ENCODE measurements at regions not wholly inside any gene's neighbourhood (a gene's known extent, or its start where the extent isn't known, plus 50 kb on each side); places are given as distances from the start of the nearest gene placed in this dataset.

- no peak for DNase-seq
These were observed 87.8 kb downstream of the PMP22 start for GRCh38 chr17:15177343-15177742.

- DNase-seq, result no peak
These were observed 89.8 kb downstream of the PMP22 start for GRCh38 chr17:15175356-15175755.

DNA sequence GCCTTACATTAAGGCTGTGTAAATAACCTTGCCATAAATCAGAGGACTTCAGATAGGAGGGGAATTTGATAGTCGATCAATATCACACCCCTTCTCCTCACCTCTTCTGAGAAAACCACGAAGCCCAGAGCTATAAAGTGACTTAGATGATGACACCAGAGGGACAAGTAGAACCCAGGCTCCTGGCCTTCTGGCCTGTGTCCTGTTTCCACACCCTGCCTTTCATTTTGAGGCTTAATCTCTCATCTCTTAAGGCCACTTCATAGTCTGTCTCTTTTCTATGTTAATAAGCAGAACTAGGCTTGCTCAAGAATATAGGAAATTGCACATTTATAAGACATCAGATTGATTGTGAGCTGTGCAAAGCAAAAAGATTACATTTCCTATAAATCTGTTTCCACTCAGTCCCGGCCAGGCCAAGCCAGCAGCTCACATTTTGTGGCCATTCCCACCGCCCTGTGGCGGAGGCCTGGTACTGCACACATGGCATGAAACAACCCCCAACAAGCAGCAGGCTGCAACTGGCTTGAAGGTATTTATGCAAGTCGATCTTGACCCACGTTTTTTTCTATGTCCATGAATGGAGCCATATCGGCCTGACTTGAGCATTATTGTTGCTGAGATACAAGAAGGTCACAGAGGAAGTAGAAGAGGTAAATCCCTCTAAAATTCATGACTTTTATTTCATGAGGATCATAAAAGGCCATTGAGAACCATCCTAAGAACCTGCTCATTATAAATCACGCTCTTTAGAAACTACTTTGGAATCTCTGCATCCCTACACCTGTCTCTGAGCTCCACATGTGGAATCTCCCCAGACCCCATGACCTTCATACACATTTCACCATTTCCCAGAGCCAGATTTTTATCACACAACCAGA lies 93.7 kb downstream of the PMP22 start:
- DNase-seq, result peak; percentile 5

- no peak for DNase-seq
These were observed 95.5 kb downstream of the PMP22 start for GRCh38 chr17:15169676-15170075.

- DNase-seq, result no peak
These were observed 96.7 kb downstream of the PMP22 start for GRCh38 chr17:15168379-15168778.

GRCh38 chr17:15161395-15161794 lies 103.7 kb downstream of the PMP22 start:
- DNase-seq, result no peak

DNA sequence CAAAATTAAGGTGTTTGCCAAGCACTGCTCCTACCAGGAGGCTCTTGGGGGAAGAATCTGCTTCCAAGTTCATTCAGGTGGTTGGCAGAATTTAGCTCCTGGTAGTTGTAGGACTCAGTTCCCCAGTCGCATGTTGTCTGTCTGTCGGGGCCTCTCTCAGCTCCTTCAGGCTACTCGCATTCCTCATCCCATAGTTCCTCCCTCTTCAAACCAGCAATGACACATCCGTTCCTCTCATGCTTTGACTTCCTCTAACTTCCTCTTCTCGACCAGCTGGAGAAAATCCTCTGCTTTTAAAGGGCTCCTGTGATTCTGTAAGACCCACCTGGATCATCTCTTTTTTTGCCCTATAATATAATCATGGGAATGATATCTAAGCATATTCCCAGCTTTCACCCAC lies 108.1 kb downstream of the PMP22 start:
- no peak for DNase-seq

GRCh38 chr17:15154618-15155017 lies 110.5 kb downstream of the PMP22 start:
- DNase-seq, result no peak

- DNase-seq, result no peak
These were observed 119.5 kb downstream of the PMP22 start for GRCh38 chr17:15145621-15146020.

GRCh38 chr17:15143524-15143923 lies 121.6 kb downstream of the PMP22 start:
- DNase-seq, result no peak

DNA sequence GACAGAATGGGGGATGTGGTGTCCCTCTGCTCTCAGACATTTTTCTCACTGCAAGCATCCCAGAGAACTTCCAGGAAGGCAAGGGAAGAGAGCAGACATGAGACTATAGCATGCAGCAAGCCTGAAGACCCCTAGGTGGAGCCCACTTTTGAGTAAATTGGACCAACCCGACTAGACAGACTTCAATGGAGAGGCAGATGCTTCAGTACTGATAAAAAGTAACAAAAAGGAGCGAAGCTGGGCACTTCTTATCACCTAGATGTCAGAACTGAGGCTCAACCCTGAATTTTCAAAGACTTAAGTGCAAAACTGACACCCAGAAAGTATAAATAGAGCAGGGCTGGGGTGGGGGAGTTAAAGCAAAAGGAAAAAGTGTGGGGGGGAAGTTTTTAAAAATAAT lies 130.8 kb downstream of the PMP22 start:
- DNase-seq, result no peak

GRCh38 chr17:15133826-15134225 lies 131.3 kb downstream of the PMP22 start:
- DNase-seq, result no peak

GRCh38 chr17:15133143-15133542 lies 132.0 kb downstream of the PMP22 start:
- DNase-seq, result no peak

DNA sequence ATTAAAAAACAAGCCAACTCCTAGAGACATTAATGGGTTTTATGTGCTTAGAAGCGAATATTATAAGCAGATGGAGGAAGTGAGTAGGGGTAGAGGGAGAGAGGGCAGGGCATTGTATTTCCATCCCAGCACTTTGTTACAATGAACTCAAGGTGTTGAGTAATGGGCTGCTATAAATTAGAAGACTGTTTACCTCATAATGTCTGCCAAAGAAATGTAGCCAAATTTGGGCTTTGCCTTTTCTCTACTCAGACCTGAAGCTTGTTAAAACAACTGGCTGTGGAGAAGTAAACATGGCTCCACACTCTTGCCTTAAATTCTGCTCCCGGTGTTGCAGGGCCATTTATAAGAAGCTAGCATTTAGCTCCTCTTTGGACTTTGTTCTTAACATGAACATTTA lies 134.7 kb downstream of the PMP22 start:
- DNase-seq, result no peak

DNA sequence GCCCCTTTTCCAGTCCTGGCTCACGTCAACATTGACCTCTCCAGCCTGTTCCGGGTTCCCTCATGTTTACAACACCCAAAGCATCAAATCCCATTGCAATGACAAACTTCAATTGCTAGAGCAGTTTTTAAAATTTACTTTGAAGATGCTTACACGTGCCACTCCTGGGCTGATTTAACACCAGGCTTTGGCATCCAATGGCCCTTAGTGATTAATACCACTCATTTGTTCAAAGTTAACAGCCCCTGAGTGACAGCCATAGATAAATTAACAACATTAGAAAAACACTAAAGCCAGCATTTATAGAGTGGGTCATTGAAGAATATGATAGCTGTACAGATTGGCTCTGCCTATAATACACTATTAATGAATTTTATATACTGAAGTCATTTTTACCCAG lies 135.1 kb downstream of the PMP22 start:
- DNase-seq, result no peak

DNA sequence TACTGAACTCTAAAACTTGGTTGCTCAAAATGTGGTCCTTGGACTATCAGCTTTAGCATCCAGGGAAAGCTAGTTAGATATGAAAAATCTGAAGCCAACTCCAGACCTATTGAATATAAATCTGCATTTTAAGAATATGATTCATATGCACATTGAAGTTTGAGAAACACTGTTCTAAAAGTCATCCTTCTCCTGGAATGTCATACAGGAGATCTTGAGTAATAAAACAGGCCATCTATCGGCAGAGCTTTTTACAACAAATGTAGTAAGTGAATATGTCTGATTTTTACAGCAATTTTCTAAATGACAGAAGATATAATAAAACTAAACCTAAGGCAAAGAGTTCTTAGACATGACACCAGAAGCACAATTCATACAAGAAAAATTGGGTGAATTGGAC lies 140.4 kb downstream of the PMP22 start:
- no peak for DNase-seq

DNA sequence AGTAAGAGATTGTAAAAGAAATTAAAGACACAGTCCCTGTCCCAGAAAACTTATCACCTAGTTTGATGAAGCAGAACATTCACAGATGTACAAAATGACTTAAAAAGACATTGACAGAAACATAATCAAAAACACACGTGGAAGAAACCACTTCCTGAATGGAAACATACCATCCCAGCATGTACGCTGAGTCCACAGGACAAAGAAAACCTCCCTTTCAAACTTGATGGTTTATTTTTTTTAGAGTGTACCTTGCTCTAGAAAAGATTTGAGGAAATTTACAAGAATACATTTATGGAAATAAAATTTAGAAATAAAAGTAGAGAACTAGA lies 140.9 kb downstream of the PMP22 start:
- DNase-seq, result no peak

GRCh38 chr17:15123593-15124263 lies 141.4 kb downstream of the PMP22 start:
- DNase-seq, result no peak

- DNase-seq, result no peak
These were observed 142.3 kb downstream of the PMP22 start for GRCh38 chr17:15122857-15123256.

DNA sequence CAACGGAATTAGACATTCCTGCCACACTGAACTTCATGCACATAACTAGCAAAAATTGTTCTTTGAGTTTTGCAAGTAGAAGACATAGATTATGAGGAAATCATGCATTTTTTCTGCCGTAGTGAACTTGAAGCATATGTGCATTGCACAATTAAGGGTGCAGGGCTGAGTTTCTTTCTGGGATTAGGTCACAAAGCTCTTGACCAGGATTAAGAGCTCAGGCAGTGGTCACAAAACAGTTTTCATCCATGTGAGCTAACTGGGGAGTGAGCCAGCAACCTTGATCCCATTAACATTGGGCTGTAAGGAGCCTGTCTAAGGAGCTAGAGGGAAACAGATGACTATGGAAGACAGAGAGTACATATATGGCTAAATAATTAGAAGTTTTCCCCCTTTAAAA lies 143.7 kb downstream of the PMP22 start:
- no peak for DNase-seq

GRCh38 chr17:15119968-15120367 lies 145.2 kb downstream of the PMP22 start:
- no peak for DNase-seq

GRCh38 chr17:15117239-15117638 lies 147.9 kb downstream of the PMP22 start:
- no peak for DNase-seq

DNA sequence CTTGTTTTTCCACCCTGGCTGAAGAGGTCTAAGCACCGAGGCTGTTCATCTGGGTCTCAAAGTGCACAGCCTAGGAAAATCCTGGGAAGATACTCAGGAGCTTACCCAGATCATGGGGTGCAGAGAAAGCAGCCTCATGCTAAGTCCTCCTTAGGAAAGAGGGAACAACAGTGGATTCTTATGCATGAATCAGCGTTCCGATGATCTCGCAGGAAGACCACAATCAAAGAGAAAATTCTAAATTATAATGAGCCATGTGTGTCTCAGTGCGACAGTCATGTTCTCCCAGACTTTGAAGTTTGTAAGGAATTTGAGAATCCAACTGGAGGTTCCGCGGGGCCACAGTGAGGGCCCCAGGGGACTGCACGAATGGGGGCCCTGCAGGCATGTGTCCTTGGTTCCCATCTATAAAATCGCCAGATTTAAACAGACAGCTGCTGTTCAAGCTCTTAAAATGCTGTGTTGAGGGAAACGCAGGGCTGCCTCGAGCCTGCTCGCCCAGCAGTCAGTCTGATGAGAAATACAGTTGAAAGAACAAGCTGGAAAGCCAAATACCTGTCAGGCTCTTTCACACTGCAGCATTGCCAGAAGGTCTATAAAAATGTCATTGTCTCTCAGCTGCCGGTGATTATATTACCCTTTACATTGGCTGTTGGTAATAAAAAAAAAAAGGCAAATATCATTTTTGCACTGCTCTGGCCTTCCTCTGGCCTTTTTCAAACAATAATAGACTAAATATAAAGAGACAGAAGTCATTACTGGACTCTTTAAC lies 152.1 kb downstream of the PMP22 start:
- no peak for DNase-seq

DNA sequence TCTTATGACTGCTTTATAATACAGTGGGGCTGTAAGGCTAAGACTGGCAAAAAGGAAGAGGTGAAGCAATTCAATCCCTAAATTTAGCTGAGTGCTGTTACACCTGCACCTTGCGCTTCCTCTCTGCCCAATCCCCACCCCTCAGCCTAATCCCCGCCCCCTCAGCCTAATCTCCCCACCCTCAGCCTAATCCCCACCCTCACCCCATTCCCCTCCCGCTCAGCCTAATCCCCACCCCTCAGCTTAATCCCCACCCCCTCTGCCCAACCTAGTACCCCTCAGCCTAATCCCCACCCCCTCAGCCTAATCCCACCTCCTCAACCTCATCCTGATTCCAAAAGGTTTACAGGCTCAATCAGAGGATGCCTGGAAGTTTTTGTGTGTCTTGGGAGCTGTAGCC lies 155.5 kb downstream of the PMP22 start:
- DNase-seq, result no peak

Data from CD4-positive, alpha-beta T cell treated with Interleukin-17A for 1 hour (primary cell).